HUES48 (cell line): ENCODE measurements at regions not wholly inside any gene's neighbourhood (a gene's known extent, or its start where the extent isn't known, plus 50 kb on each side); places are given as distances from the start of the nearest gene placed in this dataset.

Experiments
- H3K27ac ChIP-seq: one replicate; pipeline ENCODE4 v1.7.0; 2013; ENCODE audit warnings: low read depth, low read length, inconsistent platforms
- H3K27me3 ChIP-seq: 2 replicates; pipeline ENCODE4 v1.6.1; 2013; ENCODE audit warnings: mild to moderate bottlenecking, low read length; ENCODE audit not compliant: control insufficient read depth, insufficient read depth
- H3K36me3 ChIP-seq: 2 replicates; pipeline ENCODE4 v1.6.1; 2013; ENCODE audit warnings: low read length; ENCODE audit not compliant: control insufficient read depth, insufficient read depth
- H3K4me1 ChIP-seq: 2 replicates; pipeline ENCODE4 v1.6.1; 2013; ENCODE audit warnings: mild to moderate bottlenecking, low read length; ENCODE audit not compliant: control insufficient read depth, insufficient read depth
- H3K4me3 ChIP-seq: 2 replicates; pipeline ENCODE4 v1.5.1; 2013; ENCODE audit warnings: mild to moderate bottlenecking, low read depth, low read length
- H3K9ac ChIP-seq: 2 replicates; pipeline ENCODE4 v1.6.1; 2013; ENCODE audit warnings: mild to moderate bottlenecking, low read depth, low read length, moderate library complexity
- H3K9me3 ChIP-seq: 2 replicates; pipeline ENCODE4 v1.6.1; 2013; ENCODE audit warnings: low read length; ENCODE audit not compliant: control insufficient read depth, insufficient read depth

GRCh38 chr14:45377166-45377565 is 124.2 kb upstream of the MIS18BP1 start:
- H3K4me3 ChIP-seq: no peak overlapping the region
- H3K27me3 ChIP-seq: no peaks in the 10 kb centered on the region
- peaks cover 6% of the 10 kb centered on the region for H3K4me1 ChIP-seq
- no peaks in the 10 kb centered on the region for H3K9me3 ChIP-seq
- no peaks in the 10 kb centered on the region for H3K36me3 ChIP-seq
- no peak overlapping the region for H3K9ac ChIP-seq
- no peak overlapping the region for H3K27ac ChIP-seq

GRCh38 chr14:45373877-45374276 is 120.9 kb upstream of the MIS18BP1 start:
- H3K9me3 ChIP-seq: no peaks in the 10 kb centered on the region
- no peak overlapping the region for H3K4me3 ChIP-seq
- peaks cover 18% of the 10 kb centered on the region for H3K4me1 ChIP-seq
- H3K27ac ChIP-seq: no peak overlapping the region
- H3K36me3 ChIP-seq: no peaks in the 10 kb centered on the region
- no peak overlapping the region for H3K9ac ChIP-seq
- no peaks in the 10 kb centered on the region for H3K27me3 ChIP-seq

GRCh38 chr14:45364565-45365156 is 111.7 kb upstream of the MIS18BP1 start:
- H3K9ac ChIP-seq: no peak overlapping the region
- H3K36me3 ChIP-seq: no peaks in the 10 kb centered on the region
- no peaks in the 10 kb centered on the region for H3K9me3 ChIP-seq
- H3K4me1 ChIP-seq: no peaks in the 10 kb centered on the region
- H3K4me3 ChIP-seq: no peak overlapping the region
- no peak overlapping the region for H3K27ac ChIP-seq
- no peaks in the 10 kb centered on the region for H3K27me3 ChIP-seq

GRCh38 chr14:45362505-45362904 is 109.5 kb upstream of the MIS18BP1 start:
- Histone ChIP-seq H3K9me3 (no peaks in the 10 kb centered on the region), H3K9ac (no peak overlapping the region), H3K4me1 (no peaks in the 10 kb centered on the region), H3K4me3 (no peak overlapping the region), H3K27me3 (no peaks in the 10 kb centered on the region), H3K36me3 (no peaks in the 10 kb centered on the region), H3K27ac (no peak overlapping the region)

GRCh38 chr14:45361727-45362126 is 108.7 kb upstream of the MIS18BP1 start:
- no peak overlapping the region for H3K4me3 ChIP-seq
- no peaks in the 10 kb centered on the region for H3K9me3 ChIP-seq
- no peaks in the 10 kb centered on the region for H3K36me3 ChIP-seq

GRCh38 chr14:45359746-45360145 is 106.7 kb upstream of the MIS18BP1 start:
- Histone ChIP-seq H3K4me1 (no peaks in the 10 kb centered on the region), H3K9me3 (no peaks in the 10 kb centered on the region), H3K27ac (no peak overlapping the region), H3K4me3 (no peak overlapping the region), H3K9ac (no peak overlapping the region), H3K27me3 (no peaks in the 10 kb centered on the region), H3K36me3 (no peaks in the 10 kb centered on the region)

More at GRCh38 chr14:45361727-45362126, 108.7 kb upstream of the MIS18BP1 start:
- Histone ChIP-seq H3K27me3 (no peaks in the 10 kb centered on the region), H3K9ac (no peak overlapping the region), H3K27ac (no peak overlapping the region), H3K4me1 (no peaks in the 10 kb centered on the region)

- H3K36me3 ChIP-seq: no peaks in the 10 kb centered on the region
- no peaks in the 10 kb centered on the region for H3K4me1 ChIP-seq
- no peak overlapping the region for H3K4me3 ChIP-seq
- H3K9ac ChIP-seq: no peak overlapping the region
- peaks cover 9% of the 10 kb centered on the region for H3K9me3 ChIP-seq
- no peaks in the 10 kb centered on the region for H3K27me3 ChIP-seq
- no peak overlapping the region for H3K27ac ChIP-seq
Observed at GRCh38 chr14:45332360-45332988, 79.5 kb upstream of the MIS18BP1 start.

GRCh38 chr14:45308745-45309397 is 55.9 kb upstream of the MIS18BP1 start:
- Histone ChIP-seq H3K9ac (no peak overlapping the region), H3K4me1 (no peaks in the 10 kb centered on the region), H3K9me3 (no peaks in the 10 kb centered on the region), H3K4me3 (no peak overlapping the region), H3K36me3 (no peaks in the 10 kb centered on the region), H3K27ac (no peak overlapping the region), H3K27me3 (no peaks in the 10 kb centered on the region)
